Body of pancreas (tissue), 4 donors: ENCODE measurements at regions not wholly inside any gene's neighbourhood (a gene's known extent, or its start where the extent isn't known, plus 50 kb on each side); places are given as distances from the start of the nearest gene placed in this dataset.

Experiments
- POLR2A ChIP-seq, 3 donors: fragments of 450-650 bp; IDR thresholded peaks; one replicate each; pipeline ENCODE4 v1.6.1; 2016; ENCODE audit warnings: antibody characterized with exemption in 3 of 3, mild to moderate bottlenecking in 2 of 3
- TF ChIP-seq, protein P1 (sequence below), 7 experiments: fragments of 450-650 bp in 4 of 7; fragments of 200-600 bp in 3 of 7; sonication (generic) in 3 of 7; IDR thresholded peaks; one replicate each; pipeline ENCODE4 v1.5.1; 2016 to 2019; ENCODE audit warnings: antibody characterized with exemption in 7 of 7

DNA sequence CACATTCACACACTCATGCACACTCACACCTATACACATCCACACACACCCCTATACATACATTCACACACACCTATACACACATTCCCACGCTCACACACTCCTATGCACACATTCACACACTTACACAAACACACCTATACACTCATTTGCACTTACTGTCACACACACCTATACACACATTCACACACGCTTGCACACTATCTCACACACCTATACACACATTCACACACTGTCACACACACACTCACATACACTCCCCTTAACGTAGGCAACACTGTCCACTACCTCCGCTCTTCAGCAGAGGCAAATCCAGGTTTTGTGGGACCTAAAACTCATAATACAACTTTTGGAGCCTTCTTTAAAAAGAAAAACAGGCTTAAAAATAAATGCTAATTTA is 487.7 kb upstream of the CDH4 start:
- TF ChIP-seq, protein P1, sequence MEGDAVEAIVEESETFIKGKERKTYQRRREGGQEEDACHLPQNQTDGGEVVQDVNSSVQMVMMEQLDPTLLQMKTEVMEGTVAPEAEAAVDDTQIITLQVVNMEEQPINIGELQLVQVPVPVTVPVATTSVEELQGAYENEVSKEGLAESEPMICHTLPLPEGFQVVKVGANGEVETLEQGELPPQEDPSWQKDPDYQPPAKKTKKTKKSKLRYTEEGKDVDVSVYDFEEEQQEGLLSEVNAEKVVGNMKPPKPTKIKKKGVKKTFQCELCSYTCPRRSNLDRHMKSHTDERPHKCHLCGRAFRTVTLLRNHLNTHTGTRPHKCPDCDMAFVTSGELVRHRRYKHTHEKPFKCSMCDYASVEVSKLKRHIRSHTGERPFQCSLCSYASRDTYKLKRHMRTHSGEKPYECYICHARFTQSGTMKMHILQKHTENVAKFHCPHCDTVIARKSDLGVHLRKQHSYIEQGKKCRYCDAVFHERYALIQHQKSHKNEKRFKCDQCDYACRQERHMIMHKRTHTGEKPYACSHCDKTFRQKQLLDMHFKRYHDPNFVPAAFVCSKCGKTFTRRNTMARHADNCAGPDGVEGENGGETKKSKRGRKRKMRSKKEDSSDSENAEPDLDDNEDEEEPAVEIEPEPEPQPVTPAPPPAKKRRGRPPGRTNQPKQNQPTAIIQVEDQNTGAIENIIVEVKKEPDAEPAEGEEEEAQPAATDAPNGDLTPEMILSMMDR (IDR thresholded peaks at IDR 0.05), result no peak
- TF ChIP-seq POLR2A (IDR thresholded peaks at IDR 0.05), result no peak
